ENCODE measurements at regions not wholly inside any gene's neighbourhood (a gene's known extent, or its start where the extent isn't known, plus 50 kb on each side); places are given as distances from the start of the nearest gene placed in this dataset.

GRCh38 chr2:175823707-175824073 lies 178.4 kb downstream of the LNPK start:
- DNase-seq (ENCODE audit: low read depth in 1 of 2, low spot score in 1 of 2), result no peak
- TF ChIP-seq REST (IDR thresholded peaks at IDR 0.05; ENCODE audit: insufficient replicate concordance, low read depth) (no peak), GABPA (IDR thresholded peaks at IDR 0.05; ENCODE audit: low read depth) (no peak), CTCF (IDR thresholded peaks at IDR 0.05; ENCODE audit: insufficient read depth, low read length) (no peak), POLR2AphosphoS5 (IDR thresholded peaks at IDR 0.05; ENCODE audit: low read depth) (no peak), SPI1 (IDR thresholded peaks at IDR 0.05; ENCODE audit: borderline replicate concordance, low read depth) (no peak)
- Histone ChIP-seq H3K4me3 (replicated peaks; ENCODE audit: insufficient read depth, low read length) (no peak overlapping the region), H3K27ac (replicated peaks) (no peak overlapping the region), H3K27me3 (ENCODE audit: insufficient read depth, poor library complexity, severe bottlenecking) (peaks cover 10% of the 10 kb centered on the region)

- no peak for DNase-seq (ENCODE audit: low read depth in 1 of 2, low spot score in 1 of 2)
Measured at GRCh38 chr2:175823002-175823706, 178.9 kb downstream of the LNPK start.

More at GRCh38 chr2:175823002-175823706, 178.9 kb downstream of the LNPK start:
- Histone ChIP-seq H3K4me3 (replicated peaks; ENCODE audit: insufficient read depth, low read length) (no peak overlapping the region), H3K27me3 (ENCODE audit: insufficient read depth, poor library complexity, severe bottlenecking) (peaks cover 10% of the 10 kb centered on the region), H3K27ac (replicated peaks) (no peak overlapping the region)
- TF ChIP-seq SPI1 (IDR thresholded peaks at IDR 0.05; ENCODE audit: borderline replicate concordance, low read depth), result no peak
- no peak for TF ChIP-seq GABPA (IDR thresholded peaks at IDR 0.05; ENCODE audit: low read depth)
- TF ChIP-seq REST (IDR thresholded peaks at IDR 0.05; ENCODE audit: insufficient replicate concordance, low read depth), result no peak
- TF ChIP-seq POLR2AphosphoS5 (IDR thresholded peaks at IDR 0.05; ENCODE audit: low read depth), result no peak
- no peak for TF ChIP-seq CTCF (IDR thresholded peaks at IDR 0.05; ENCODE audit: insufficient read depth, low read length)

Measured in HL-60 (cell line).